ENCODE measurements at regions not wholly inside any gene's neighbourhood (a gene's known extent, or its start where the extent isn't known, plus 50 kb on each side); places are given as distances from the start of the nearest gene placed in this dataset.

GRCh38 chr18:6649421-6650126, 79.9 kb upstream of the ARHGAP28 start:
- intact Hi-C loops (cut with DNase I; ENCODE audit: low total_unique reads): no loop called here
- no peaks in the 10 kb centered on the region for H3K36me3 ChIP-seq

DNA sequence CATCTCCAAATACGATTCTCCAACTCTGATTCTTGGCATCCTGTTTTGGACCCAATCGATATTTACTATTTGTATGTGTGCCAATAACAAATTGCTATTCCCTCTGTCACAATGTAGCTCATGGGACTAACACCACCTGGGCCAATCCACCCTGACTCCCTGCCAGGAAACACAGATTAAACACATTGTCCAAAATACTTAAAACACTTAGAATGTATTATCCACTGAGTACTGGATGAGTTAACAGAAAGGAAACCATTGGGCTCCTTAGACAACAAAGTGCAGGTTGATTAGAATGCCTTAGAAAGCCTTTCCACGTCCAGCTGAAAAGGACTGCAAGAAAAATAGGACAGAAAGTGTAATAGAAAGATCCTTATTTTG, 79.4 kb upstream of the ARHGAP28 start:
- WGBS, 5 donors: 49 to 74% (median 62%) methylated on average over 3 of the region's 3 CpGs
- no peak overlapping the region for H3K4me3 ChIP-seq
- TF ChIP-seq, protein P1, sequence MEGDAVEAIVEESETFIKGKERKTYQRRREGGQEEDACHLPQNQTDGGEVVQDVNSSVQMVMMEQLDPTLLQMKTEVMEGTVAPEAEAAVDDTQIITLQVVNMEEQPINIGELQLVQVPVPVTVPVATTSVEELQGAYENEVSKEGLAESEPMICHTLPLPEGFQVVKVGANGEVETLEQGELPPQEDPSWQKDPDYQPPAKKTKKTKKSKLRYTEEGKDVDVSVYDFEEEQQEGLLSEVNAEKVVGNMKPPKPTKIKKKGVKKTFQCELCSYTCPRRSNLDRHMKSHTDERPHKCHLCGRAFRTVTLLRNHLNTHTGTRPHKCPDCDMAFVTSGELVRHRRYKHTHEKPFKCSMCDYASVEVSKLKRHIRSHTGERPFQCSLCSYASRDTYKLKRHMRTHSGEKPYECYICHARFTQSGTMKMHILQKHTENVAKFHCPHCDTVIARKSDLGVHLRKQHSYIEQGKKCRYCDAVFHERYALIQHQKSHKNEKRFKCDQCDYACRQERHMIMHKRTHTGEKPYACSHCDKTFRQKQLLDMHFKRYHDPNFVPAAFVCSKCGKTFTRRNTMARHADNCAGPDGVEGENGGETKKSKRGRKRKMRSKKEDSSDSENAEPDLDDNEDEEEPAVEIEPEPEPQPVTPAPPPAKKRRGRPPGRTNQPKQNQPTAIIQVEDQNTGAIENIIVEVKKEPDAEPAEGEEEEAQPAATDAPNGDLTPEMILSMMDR (IDR thresholded peaks at IDR 0.05 in 8 of 11, conservative IDR thresholded peaks at IDR 0.05 in 3 of 11): no peak
- TF ChIP-seq POLR2A (IDR thresholded peaks at IDR 0.05): no peak
- no peak for TF ChIP-seq POLR2AphosphoS5 (IDR thresholded peaks at IDR 0.05)
- no peaks in the 10 kb centered on the region for H3K36me3 ChIP-seq
- peaks cover 0 to 16% (median 0%) of the 10 kb centered on the region in 8 donors for H3K9me3 ChIP-seq
- no peaks in the 10 kb centered on the region for H3K4me1 ChIP-seq
- no peak overlapping the region for H3K27ac ChIP-seq
- no peaks in the 10 kb centered on the region for H3K27me3 ChIP-seq (replicated peaks in 1 of 7)
- intact Hi-C loops (cut with DNase I; ENCODE audit: low total_unique reads): no loop called here
- DNase-seq: no peak

More at GRCh38 chr18:6649421-6650126, 79.9 kb upstream of the ARHGAP28 start:
- no peak for DNase-seq
- WGBS, 5 donors: 75 to 92% (median 82%) methylated on average over 3 of the region's 3 CpGs
- Histone ChIP-seq H3K9me3 (peaks cover 0 to 16% (median 0%) of the 10 kb centered on the region in 8 donors), H3K4me1 (no peaks in the 10 kb centered on the region), H3K4me3 (no peak overlapping the region), H3K27me3 (replicated peaks in 1 of 7) (no peaks in the 10 kb centered on the region), H3K27ac (no peak overlapping the region)
- TF ChIP-seq POLR2A (IDR thresholded peaks at IDR 0.05) (no peak), POLR2AphosphoS5 (IDR thresholded peaks at IDR 0.05) (no peak)
- TF ChIP-seq, protein P1 (IDR thresholded peaks at IDR 0.05 in 8 of 11, conservative IDR thresholded peaks at IDR 0.05 in 3 of 11): no peak

DNA sequence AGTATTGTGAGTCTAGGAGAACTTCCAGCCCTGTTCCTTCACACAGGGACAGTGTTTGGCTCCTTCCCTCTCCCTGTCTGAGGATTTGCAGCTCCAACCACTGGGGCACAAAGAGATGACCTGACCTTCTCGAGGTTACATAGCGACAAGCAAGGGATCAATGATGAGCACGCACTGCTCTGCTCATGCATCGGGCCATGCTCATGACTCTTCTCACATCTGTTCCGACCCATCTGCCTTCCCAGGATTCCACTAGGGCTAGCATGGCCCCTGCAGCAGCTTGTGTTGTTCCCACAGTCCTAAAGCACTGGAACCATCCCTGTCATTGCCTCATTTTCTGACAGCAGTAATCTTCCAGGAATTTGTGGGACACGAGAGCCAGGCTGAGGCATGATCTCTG, 78.8 kb upstream of the ARHGAP28 start:
- H3K4me1 ChIP-seq: no peaks in the 10 kb centered on the region
- WGBS, 5 donors: 74 to 88% (median 75%) methylated on average over 6 of the region's 6 CpGs

DNA sequence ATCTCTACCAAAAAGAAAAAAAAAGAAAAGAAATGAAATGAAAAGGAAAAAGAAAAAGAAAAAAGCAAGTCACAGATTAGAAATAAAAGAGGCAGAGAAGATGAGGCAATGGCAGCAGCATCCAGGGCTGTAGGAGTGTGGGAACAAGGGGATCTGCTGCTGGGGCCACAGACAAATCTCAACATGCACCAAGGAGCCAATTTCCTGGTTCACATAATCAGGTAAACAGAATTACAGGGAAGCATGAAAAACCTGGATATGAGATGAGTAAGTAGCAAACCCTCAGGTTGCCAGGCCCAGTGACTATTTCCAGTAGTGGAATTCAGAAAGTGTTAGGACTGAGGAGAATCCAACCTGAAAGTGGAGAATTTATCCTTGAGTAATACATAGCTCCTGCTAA, 77.4 kb upstream of the ARHGAP28 start:
- H3K36me3 ChIP-seq: no peaks in the 10 kb centered on the region
- intact Hi-C loops (cut with DNase I; ENCODE audit: low total_unique reads): no loop called here
- H3K27me3 ChIP-seq (replicated peaks in 1 of 7): no peaks in the 10 kb centered on the region
- no peak overlapping the region for H3K27ac ChIP-seq
- peaks cover 0 to 15% (median 2%) of the 10 kb centered on the region in 8 donors for H3K9me3 ChIP-seq
- no peak for DNase-seq
- H3K4me1 ChIP-seq: no peaks in the 10 kb centered on the region
- TF ChIP-seq, protein P1 (IDR thresholded peaks at IDR 0.05 in 8 of 11, conservative IDR thresholded peaks at IDR 0.05 in 3 of 11): no peak
- TF ChIP-seq POLR2AphosphoS5 (IDR thresholded peaks at IDR 0.05) (no peak), POLR2A (IDR thresholded peaks at IDR 0.05) (no peak)
- no peak overlapping the region for H3K4me3 ChIP-seq

More for the DNA sequence above, 78.8 kb upstream of the ARHGAP28 start:
- no peak overlapping the region for H3K27ac ChIP-seq
- DNase-seq: no peak
- H3K9me3 ChIP-seq: peaks cover 0 to 16% (median 0%) of the 10 kb centered on the region in 8 donors
- no peaks in the 10 kb centered on the region for H3K27me3 ChIP-seq (replicated peaks in 1 of 7)
- TF ChIP-seq, protein P1 (IDR thresholded peaks at IDR 0.05 in 8 of 11, conservative IDR thresholded peaks at IDR 0.05 in 3 of 11): no peak
- H3K36me3 ChIP-seq: no peaks in the 10 kb centered on the region
- no peak overlapping the region for H3K4me3 ChIP-seq
- intact Hi-C loops (cut with DNase I; ENCODE audit: low total_unique reads): no loop called here
